DMS 273 treated with DMSO at 0.1 percent for 48 hours (cell line): ENCODE measurements at regions not wholly inside any gene's neighbourhood (a gene's known extent, or its start where the extent isn't known, plus 50 kb on each side); places are given as distances from the start of the nearest gene placed in this dataset.

ENCODE experiments used
- DNase-seq: peaks from one replicate; lab custom pipeline; 2025; lab: John Stamatoyannopoulos, UW

DNA sequence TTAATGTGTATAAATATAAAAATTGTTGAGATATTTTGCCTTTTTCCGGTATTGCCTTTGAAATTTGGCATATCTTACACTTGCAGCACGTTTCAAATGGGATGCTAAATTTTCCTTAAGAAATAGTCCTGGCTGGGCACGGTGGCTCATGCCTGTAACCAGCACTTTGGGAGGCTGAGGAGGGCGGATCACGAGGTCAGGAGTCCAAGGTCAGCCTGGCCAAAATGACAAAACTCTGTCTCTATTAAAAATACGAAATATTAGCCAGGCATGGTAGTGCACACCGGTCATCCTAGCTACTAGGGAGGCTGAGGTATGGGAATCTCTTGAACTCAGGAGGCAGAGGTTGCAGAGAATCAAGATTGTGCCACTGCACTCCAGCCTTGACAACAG, 220.2 kb downstream of the PTEN start:
- no peak for DNase-seq

DNA sequence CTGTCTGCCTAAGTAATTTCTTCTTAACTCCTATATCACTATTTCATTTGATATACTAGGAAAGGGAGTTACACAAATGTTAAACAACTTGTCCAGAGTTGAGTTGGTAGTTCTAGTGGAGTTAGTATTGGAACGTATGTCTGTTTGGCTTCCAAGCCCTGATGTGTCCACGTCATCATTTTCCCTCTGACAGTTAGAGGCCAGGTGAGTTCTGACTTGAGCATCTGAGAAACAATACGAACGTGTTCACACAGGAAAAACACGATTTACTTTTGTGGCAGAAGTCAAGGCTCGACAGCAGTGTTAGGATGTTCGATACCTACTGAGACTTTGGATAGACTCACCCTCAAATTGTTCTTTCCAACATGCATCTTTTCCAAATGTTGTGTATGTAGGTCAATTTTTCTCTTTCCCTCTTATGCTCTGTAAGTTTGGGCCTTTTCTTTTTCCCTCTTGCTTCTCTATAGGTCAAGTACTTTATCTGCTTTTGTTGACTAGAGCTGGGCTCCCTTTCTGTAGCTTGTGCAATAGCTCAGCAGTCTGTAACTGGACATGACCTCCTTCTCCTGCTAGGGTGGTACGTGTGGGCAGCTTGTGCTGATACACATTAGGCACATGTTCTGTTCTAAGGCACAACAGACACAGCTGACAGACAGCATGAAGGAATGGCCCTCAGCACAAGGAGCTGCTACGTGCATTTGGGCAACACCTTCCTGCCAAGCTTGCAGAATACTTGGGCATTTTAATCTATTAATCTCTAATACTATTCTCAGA, 222.9 kb downstream of the PTEN start:
- no peak for DNase-seq

DNA sequence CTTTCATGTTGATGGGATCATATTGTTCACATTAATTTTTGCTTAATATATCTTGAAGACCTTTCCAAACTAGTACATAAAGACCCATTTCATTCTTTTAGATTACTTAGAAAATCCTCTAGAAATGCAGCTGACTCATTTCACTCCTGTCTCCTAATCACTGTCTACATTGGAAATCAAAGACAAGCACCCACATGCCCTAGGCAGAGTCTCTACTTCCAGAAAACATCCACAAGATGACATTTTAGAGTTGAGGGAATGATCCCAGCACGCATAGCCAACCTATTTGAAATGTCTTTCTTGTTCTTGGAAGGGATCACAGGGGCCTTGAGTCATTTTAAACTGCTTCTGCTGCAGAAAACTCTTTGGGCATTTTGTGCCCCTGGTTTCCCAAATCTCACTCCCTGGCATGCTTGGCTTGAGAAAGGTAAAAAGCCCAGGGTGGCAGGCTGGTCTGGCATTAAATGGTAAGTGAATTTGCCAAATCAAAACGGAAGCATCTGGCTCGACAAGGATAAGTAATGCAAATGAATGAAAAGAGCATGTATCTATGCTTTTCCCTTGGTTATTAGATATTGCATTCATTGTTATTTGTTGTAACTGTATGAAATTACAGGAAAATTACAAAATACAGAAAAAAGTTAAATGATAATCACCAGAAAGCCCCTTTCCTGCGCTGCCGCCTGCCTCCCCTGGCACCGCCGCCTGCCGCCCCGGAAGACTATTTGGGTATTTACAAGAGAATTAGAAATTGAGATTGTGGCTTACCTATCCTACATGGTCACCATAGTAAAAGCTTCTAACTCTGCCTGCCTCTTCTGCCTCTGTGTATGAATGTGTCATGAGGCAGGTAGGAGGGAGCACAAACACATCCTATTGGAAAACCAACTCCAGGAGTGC, 225.3 kb downstream of the PTEN start:
- no peak for DNase-seq

DNA sequence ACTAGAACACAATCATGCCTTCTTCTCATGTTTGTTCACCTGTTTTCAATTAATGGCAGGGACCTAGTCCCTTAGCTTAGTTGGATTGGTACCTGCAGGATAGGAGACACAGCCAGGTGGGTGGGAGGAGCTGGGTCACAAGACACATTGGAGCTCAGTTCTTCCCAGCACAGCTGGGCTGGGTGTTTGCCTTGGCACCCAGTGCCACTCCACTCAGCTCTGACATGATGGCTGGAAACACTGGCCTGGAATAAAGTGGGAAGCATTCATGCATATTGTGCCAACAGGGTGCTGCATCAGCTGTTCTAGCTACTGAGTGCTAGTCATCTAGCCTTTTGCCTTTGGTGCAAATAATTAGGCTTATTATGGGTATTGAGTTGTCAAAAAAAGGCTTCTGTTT, 226.1 kb downstream of the PTEN start:
- DNase-seq = no peak

DNA sequence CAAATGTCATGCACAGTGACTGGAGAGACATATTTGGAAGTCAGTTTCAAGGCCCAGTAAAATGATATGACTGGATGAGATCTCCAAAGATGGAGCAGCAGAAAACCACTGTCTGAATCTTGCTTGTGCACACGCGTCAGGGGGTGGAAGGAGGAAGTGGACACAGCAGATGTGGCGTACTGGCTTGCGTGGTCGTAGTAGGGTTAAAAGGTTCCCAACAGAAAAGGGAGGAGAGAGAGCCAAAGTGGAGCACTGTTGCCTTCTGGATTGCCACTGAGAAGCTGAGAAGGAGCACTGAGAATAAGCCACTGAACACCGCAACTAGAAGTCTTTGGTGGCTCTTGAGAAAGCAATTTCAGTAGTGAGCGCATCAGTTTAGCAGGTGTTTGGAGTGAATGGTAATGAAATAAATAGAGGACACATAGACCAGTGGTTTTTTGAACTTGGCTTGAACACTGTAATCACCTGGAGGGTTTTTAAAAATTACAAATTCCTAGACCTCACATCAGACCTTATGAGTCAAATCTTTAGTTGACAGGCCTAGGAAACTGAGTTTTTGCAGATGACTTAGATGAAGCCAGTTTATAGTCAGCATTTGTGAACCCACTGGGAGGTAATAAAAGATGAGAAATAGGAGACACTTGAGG, 227.3 kb downstream of the PTEN start:
- DNase-seq = no peak

DNA sequence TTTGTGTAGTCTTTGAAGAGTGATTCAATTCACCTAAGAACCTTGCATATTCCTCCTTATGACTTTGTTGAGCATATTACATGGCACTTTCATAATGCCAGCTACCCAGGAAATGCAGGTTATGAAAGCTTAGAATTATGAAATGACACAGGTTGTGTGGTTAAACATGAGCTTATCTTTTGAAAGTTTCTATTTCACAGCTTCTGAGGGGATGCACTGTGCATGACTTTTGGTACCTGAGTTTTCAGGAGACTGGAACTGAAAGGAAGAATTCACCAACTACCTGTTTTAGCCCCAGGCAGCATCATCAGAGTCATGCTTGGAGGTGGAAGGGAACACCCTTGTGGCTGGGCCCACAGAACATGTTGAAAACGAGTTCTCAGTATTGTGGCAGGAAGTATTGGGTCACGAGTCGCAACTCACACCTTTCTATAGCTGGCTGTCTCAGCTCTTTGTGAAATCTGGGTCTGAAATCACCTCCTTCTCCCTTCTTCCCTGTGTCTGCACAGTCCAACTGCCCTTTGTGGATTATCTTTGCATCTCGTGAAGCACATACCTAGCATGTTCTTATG, 228.2 kb downstream of the PTEN start:
- no peak for DNase-seq

DNA sequence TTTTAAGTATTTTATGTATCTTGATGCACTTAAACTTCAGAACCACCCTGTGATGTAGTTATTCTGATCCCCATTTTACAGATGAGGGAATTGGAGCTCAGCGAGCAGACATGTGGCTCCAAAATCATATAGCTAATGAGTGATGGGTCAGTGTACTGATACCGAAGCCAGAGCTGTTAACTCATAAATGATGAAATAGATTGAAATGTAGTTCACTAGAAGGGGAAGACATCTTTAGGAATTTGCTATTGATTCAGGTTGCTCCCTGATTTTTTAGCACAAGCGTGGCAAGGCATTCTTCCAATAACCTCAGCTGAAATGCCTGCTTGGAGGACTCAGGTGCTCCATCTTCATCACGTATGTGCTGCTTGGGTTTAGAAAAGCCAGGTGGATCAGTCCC, 228.8 kb downstream of the PTEN start:
- no peak for DNase-seq

DNA sequence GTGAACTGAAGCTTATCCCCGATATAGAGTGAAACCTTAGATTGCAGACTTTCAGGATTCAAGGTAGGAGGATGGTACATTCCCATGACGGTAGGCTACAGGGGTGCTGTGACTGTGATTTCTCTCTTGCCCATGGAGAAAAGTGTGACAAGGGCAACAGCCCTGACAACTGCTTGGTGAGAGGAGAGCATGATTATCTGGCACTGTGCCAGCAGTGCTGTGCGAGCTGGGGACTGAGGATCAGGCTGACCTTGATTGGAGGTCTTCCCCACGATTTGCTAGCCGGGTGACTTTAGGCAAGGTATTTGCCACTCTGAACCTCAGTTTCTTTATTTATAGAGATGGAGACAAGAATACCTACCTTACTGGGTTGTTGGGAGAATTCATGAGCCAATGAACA, 229.5 kb downstream of the PTEN start:
- DNase-seq = no peak

DNA sequence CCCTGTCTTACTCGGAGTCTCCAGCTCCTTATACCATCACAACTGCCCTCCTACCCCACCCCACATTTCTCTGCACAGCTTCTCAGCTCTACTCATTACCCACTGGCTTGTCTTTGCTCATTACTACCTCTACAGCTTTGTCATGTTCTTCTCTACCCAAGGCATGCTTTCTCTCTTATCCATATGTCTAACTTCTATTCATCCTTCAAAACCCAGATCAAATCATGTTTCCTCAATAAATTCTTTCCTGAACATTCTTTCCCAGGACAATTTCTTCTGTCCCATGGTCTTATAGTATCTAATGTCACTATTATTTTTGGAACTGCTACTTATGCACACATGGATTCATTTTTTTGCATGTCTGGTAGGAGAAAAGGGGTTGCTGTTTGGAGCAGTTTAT, 231.4 kb downstream of the PTEN start:
- no peak for DNase-seq

DNA sequence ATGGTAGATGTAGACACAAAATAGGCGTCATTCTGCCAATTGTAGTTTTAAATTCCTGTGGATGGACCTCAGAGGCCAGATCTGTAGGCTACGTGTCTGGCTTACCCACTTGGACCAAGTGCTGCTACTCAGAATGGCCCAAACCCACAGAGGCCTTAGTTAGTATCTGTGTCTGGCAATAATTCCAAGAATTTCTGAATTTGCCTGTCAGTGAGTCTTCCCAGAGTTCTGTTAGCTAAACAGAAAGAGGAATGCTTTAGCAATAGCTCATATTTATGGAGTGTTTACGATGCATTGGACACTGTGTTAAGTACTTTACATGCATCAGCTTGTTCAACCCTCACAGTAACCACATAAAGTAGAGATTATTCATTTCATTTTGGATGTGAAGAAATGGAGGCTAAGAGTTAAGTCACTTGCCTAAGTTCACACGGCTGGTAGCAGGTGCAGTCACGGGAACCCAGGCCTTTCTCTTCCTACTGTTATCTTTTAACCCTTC, 231.8 kb downstream of the PTEN start:
- no peak for DNase-seq

DNA sequence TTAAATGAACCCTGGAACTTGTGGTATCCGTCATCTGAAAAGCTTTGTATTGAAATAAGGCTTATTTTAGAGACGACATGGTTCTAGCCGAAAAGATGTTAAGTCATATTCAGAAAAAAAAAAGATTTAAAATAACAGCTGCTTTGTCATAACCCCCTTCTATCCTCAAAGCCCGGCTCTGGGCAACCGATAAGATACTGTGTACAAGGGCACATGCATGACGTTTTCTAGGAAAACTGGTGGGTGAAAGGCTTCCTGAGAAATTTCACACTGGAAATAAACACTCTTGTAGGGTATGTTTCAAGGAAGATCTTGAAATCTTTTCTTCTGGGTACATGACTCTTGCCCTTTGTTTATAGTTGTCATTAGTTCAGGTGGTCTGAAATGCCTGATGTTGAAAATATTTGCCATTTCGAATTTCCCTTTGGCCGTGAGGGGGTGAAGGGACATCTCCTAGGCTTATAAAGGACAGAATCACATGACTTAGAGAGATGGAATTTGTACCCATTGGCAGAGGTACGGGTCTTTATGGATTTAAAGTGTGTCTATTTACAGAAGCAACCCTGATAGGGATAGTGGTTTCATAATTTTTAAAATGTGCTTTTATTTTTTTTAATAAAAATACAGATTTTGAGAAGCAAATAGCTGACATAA, 232.5 kb downstream of the PTEN start:
- DNase-seq = no peak

DNA sequence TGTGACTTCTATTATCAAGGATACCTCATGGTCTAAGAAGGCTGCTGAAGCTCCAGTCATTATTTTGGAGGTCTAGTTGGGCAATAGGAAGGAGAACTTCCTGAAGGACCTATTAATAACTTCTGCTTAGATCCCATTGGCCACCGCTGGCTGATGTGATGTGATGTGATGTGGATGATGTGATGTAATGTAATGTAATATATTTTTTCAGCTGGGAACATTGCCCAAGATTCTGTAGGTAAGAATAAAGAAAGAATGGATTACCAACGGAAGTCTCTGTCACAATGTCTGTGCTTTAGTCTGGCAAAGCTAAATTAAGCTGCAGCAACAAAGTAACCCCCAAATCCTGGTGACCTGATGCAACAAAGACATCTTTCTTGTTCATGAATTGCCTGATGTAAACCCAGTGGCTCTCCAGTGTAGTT, 233.7 kb downstream of the PTEN start:
- DNase-seq = no peak

DNA sequence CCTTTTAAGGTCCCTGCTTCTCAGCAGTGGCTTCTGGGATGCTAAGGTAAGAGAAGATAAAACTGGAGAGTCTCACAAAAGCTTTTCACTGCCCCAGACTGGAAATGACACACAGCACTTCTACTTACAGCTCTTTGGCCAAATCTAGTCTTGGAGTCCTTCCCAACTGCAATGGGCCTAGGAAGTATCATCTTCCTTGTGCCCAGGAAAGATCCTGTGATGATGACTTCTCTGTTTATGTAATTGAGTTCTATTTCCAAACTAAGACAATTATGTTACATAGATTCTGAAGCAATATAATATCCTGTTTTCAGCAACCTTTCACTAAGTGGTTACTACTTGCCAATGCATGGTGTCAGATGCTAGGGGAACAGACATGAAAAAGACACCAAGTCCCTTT, 234.1 kb downstream of the PTEN start:
- DNase-seq = no peak

DNA sequence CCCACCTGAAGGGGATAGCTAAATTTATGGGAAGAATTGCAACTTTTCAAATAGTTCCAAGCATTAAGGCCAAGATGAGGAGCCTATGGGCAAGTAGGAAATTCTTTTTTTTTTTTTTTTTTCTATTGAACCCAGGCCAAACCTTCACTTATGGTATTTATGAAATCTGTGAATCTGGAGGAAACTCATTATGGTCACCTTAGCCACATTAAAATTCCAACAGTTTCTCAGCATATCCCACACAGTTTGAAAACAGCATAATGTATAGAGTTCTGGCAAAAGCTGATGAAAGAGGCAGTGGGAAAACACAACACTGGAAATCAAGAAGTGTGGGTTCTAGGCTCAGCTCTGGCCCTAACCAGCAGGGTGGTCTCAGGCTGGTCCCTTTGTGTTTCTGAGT, 236.9 kb downstream of the PTEN start:
- no peak for DNase-seq

DNA sequence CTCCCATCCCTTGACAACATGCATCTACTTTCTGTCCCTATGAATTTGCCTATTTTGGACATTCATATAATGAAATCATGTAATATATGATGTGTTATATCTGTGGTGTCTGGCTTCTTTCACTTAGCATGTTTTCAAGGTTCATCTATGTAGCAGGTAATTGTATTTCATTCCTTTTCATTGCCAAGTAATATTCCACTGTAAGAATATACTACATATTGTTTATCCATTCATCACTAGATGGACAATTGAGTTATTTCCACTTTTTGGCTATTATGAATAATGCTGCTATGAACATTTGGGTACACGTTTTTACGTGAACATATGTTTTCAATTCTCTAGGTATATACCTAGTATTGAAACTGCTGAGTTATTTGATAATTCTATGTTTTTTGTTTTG, 238.2 kb downstream of the PTEN start:
- DNase-seq = no peak

DNA sequence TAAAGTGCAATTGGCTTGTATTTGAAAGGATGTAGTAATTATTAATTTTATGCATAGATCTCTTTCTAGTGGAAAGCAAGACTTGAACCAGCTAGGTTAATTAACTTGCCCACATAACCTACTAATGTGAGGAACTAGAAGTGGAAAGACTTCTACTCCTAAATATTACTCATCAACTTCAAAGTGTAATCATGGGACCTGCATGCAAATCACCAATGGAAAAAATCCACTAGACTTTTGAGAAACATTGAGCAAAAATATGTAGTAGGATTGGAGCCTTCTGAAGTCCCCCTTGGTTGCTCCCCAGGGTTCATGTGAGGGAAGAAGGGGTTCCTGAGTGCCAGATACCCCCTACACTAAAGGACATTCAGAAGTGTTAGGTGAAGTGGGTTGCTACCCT, 240.2 kb downstream of the PTEN start:
- DNase-seq = no peak

DNA sequence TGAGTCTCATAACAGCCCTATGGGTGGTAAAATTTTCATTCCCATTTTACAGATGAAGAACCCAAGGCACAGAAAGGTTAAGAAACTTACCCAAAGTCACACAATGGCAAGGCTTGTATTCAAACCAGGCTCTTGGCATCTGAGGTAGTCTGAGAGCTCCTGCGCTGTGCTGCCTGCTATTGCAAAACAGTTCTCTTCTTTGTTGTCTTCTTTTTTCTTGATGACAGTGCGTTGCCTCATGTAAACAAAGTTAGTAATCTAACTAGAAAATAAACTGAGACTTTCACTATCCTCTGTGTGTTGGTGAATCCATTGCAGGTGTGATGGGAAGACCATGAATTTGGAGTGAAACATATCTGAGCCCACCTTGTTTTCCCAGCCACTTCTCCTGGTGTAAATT, 240.8 kb downstream of the PTEN start:
- DNase-seq = no peak

DNA sequence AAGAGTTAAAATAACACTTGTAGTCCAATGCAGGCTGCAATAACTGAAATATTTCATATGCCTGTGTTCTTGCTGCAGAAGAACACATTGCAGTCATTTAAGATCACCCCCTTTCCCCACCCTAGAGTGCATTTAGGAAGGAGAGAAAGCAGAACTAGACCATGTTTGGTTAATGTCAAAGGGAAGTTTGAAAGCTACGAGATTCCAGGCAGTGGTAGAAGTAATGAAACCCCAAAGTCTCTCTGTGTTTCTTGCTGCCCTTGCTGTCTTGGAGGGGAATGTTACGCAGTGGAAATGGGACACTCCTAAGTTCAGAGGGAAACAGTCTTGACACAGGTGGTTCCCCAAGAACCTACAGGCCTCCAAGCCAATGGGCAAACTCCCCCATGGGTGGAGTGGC, 242.9 kb downstream of the PTEN start:
- DNase-seq = no peak

DNA sequence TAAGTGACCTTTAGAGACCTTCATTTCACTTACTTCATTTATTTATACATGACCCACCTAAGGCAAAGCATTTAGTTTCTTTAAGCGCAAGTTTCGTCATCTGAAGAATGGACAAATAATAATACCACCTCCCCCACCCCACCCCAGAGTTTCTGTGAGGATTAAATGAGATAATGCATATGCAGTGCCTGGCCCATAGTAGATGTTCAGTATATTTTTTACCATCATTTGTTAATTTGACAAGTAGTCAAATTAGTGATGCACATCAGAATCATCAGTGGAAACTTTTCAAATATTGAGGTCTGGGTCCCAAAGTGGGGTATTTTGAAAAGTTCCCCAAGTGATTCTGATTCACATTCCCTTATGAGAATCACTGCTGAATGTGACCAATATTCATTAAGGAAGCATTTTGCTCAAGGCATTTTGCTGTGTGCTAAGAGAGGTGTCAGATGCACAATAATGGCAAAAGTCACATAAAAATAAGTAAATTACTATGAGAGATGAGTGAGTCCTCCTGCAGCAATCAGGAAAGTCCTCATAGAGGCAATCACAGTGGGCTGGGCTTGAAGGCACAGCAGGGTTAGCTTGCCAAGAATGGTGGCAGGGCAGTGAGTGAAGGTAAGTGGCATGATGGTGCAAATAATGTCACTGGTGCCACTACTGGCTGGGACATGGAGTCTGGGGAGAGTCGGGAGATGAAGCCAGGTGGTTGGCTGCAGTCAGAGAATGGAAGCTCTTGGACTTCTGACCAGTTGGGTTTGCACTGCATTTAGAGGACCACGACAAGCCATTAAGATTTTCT, 244.1 kb downstream of the PTEN start:
- DNase-seq = no peak

DNA sequence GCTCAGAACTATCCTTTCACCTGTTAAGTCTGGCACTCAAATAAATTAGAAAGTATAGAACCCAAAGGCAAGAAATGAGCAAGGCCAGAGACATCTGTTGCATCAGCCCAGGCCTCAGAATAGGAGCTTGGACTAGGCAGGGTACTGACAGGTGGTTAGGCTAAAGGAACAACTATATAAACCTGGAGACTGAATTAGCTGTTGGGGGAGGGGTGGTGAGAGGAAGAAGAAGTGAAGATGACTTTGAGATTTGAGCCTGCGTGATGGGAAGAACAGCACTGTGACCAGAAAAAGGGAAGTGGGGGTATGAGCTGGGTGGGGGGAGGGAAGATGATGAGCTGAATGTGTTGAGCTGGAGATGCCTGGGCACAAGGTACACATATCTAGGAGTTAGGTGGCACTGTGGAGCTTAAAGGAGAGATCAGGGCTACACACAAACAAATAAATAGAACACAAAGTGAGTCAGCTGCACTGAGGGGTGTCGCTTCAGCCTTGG, 244.7 kb downstream of the PTEN start:
- no peak for DNase-seq

DNA sequence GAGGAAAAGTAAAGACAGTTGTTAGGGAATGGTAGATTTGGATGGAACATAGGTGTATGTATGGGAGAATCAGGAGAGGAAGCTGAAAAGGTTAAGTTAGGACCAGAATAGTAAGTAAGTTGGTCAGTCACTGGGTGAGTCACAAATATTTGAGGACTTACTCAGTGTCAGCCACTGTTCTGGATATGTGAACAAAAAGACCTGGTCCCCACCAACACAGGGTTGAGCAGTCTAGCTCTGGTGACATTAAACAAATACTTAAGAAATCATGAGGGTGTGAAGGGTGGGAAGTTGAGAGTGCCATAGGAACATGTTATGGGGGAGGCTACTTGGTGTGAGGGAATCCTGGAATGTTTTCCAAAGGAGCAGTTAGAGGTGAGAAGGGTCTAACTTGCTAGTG, 246.9 kb downstream of the PTEN start:
- DNase-seq = no peak
